Liver (tissue), 3 donors: ENCODE measurements at regions not wholly inside any gene's neighbourhood (a gene's known extent, or its start where the extent isn't known, plus 50 kb on each side); places are given as distances from the start of the nearest gene placed in this dataset.

Experiments used
- ATF3 ChIP-seq: IDR thresholded peaks from 2 replicates; pipeline ENCODE4 v1.6.1; 2016; ENCODE audit warnings: antibody characterized with exemption
- CTCF ChIP-seq: fragments of 150-350 bp; IDR thresholded peaks from 2 replicates; pipeline ENCODE4 v1.5.1; 2017; ENCODE audit warnings: improper control_type of control experiment, low read depth, low read length; ENCODE audit not compliant: missing input control
- JUND ChIP-seq, 2 donors: IDR thresholded peaks; 2 replicates each; pipeline ENCODE4 v1.6.1; 2016; ENCODE audit warnings: antibody characterized with exemption in 2 of 2
- YY1 ChIP-seq: IDR thresholded peaks from 2 replicates; pipeline ENCODE4 v1.6.1; 2016; ENCODE audit warnings: antibody characterized with exemption, mild to moderate bottlenecking
- donor health status: healthy.
- donor health status: healthy.

- TF ChIP-seq CTCF (no peak), ATF3 (no peak), YY1 (no peak), JUND (IDR thresholded peaks at IDR 0.05) (no peak)
Measured at GRCh38 chr21:16742131-16742641, 770.7 kb upstream of the CXADR start.
